Activated CD8-positive, alpha-beta memory T cell treated with anti-CD3 and anti-CD28 coated beads, Interleukin-2, amount 50 U/mL, for 48 hours (primary cell): ENCODE measurements at regions not wholly inside any gene's neighbourhood (a gene's known extent, or its start where the extent isn't known, plus 50 kb on each side); places are given as distances from the start of the nearest gene placed in this dataset.
"Not testable (repeated sequence)": the region's sequence is repeated elsewhere in the genome, so short reads cannot be mapped to it uniquely, and the experiment has no call there.

Experiments
- DNase-seq: peaks from one replicate; pipeline ENCODE4 v3.0.0-alpha.2; 2020

DNA sequence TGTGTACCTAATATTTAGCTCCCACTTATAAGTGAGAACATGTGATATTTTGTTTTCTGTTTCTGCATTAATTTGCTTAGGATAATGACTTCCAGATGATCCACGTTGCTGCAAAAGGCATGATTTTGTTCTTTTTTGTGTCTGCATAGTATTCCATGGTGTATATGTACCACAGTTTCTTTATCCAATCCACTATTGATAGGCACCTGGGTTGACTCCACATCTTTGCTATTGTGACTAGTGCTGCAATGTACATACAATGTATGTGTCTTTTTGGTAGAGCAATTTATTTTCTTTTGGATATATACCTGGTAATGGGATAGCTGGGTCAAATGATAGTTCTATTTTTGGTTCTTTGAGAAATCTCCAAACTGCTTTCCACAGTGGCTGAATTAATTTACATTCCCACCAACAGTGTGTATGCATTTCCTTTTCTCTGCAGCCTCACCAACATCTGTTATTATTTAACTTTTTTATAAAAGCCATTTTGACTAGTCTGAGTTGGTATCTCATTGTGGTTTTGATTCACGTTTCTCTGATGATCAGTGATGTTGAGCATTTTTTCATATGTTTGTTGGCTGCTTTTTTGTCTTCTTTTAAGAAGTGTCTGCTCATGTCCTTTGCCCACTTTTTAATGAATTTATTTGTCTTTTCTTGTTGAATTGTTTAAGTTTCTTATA is 102.8 kb upstream of the GAS1 start:
- not testable (repeated sequence) for DNase-seq

- DNase-seq, result no peak
Measured at GRCh38 chr9:87054999-87055686, 107.8 kb upstream of the GAS1 start.

- no peak for DNase-seq
Measured at GRCh38 chr9:87059772-87060171, 112.5 kb upstream of the GAS1 start.

GRCh38 chr9:87062746-87063145 is 115.4 kb upstream of the GAS1 start:
- DNase-seq, result no peak

- no peak for DNase-seq
Measured at GRCh38 chr9:87063246-87063645, 115.9 kb upstream of the GAS1 start.

GRCh38 chr9:87063871-87064270 is 116.6 kb upstream of the GAS1 start:
- no peak for DNase-seq

- no peak for DNase-seq
Measured at GRCh38 chr9:87064311-87064710, 117.0 kb upstream of the GAS1 start.

GRCh38 chr9:87065981-87066380 is 118.7 kb upstream of the GAS1 start:
- DNase-seq, result no peak

GRCh38 chr9:87067426-87067825 is 120.1 kb upstream of the GAS1 start:
- no peak for DNase-seq

DNA sequence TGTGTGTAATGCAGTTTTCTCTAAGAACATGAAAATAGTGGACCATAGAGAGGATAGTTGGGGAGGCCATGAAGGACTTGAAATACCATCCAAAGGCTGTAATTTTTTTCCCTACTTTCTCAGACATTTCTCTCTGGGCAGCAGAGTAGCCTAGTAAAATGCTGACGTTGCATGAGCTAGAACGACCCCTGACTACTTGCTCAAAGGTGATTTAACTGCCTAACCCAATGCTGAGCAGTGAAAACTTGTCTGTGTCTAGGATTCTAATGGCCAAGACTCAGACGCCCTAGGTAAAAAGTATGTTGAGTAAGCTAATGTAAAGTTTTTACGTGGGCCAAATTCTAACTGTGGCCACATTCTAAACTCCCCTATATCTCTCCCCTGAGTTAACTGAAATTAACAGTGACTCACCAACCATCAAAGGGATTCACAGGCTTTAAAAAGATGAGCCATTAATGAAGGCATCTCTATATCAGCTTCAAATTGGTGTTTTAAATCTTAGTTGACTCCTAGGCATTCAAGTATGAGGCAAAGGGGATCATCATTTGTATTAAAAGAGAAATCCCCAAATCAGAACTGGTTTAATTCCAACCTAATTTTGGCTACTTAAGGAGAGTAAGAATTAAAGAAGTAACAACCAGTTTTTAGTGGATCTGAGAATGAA is 121.0 kb upstream of the GAS1 start:
- no peak for DNase-seq

GRCh38 chr9:87069690-87070089 is 122.4 kb upstream of the GAS1 start:
- no peak for DNase-seq

DNA sequence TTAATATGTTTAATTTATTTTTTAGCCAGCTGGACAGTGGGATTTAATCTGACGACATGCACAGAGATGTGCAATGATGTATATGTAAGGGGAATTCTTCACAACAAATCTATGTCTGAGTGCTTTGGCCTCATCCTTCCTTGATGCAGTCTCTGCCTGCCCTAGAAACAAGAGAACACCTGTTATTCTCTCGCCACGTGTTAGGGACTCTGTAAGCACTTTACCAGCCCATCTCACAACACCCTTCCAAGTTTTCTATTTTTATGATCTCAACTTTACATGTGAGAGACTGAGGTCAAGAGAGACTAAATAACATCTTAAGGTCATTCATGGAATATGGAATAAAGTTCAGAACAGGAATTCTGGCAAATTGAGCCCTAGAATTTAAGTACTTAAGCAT is 123.0 kb upstream of the GAS1 start:
- no peak for DNase-seq

DNA sequence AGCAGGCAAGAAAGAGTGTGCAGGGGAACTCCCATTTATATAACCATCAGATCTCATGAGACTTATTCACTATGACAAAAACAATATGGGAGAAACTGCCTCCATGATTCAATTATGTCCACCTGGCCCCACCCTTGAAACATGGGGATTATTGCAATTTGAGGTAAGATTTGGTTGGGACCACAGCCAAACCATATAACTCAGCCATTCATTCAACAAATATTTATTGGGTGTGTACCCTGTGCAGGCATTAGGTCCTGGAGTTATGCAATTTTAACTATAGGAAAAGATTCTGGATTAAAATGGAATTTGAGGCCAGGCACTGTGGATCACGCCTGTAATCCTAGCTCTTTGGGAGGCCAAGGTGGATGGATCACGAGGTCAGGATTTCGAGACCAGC is 124.2 kb upstream of the GAS1 start:
- no peak for DNase-seq

DNA sequence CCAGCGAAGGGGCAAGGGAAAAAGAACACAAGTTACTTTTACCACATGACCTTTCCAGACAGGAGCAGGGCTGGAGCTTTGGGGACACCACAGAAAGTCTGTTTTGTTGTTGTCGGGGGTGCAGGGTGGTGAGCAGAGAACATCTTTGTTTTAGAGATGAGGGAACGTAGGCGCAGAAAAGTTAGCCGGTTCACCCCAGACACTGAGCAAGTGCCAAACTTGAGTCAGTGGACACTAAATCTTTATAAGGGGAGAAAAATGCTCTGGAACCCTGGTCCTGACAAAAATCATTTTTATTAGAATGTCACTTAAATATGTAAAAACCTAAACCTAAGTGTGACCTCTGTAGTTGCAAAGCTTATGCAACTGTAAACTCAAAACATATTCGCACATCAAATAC is 126.4 kb upstream of the GAS1 start:
- DNase-seq, result no peak

- no peak for DNase-seq
Measured at GRCh38 chr9:87075537-87075936, 128.2 kb upstream of the GAS1 start.

GRCh38 chr9:87076825-87077224 is 129.5 kb upstream of the GAS1 start:
- no peak for DNase-seq

DNA sequence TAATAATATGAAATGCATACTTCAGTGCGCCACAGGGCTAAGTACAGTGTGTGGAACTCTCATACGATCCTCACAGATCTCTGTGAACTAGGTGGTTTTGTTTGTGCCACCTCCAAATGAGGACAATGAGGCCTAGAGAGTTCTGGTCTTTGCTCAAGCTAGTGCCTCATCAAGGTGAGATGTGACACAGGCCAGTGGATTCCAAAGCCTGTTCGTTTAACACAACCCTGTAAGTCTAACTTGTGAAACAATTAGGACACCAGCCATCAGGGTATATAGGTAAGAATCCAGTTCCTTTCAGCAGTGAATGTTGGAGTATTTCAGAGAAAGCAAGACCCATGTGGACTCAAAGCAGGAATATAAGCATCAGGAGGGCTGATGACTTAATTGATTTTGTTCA is 130.7 kb upstream of the GAS1 start:
- DNase-seq, result no peak

- DNase-seq, result no peak
Measured at GRCh38 chr9:87080512-87081264, 133.4 kb upstream of the GAS1 start.

GRCh38 chr9:87081503-87081902 is 134.2 kb upstream of the GAS1 start:
- DNase-seq, result no peak

- DNase-seq, result no peak
Measured at GRCh38 chr9:87083986-87084385, 136.7 kb upstream of the GAS1 start.

- DNase-seq, result no peak
Measured at GRCh38 chr9:87084407-87084806, 137.1 kb upstream of the GAS1 start.

DNA sequence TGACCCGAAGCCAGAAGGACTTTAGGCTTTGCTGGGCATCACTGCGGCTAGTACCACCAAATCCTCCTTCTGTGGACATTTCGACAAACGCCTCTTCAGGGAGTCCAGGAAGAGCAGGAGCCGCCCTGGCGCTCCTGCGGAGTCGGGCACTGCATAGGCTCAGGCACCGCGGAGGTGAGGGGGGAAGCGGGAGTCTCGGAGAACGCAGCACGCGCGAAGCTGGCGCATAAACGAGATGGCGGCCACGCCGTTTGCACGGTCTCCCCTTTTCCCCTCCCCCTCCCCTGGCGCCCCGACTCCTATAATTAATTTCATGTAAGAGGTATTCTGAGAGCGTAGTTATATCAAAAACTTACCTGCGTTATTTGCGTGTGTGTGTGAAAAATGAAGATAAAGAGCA is 137.8 kb upstream of the GAS1 start:
- DNase-seq, result no peak

- DNase-seq, result no peak
Measured at GRCh38 chr9:87085521-87085920, 138.2 kb upstream of the GAS1 start.
